Neural cell (in vitro differentiated cells): ENCODE measurements at regions not wholly inside any gene's neighbourhood (a gene's known extent, or its start where the extent isn't known, plus 50 kb on each side); places are given as distances from the start of the nearest gene placed in this dataset.

Experiments
- CTCF ChIP-seq: fragments of 450-650 bp; IDR thresholded peaks from 2 replicates; pipeline ENCODE4 v1.5.1; 2014; ENCODE audit warnings: antibody characterized with exemption, mild to moderate bottlenecking, moderate library complexity; ENCODE audit not compliant: poor library complexity, severe bottlenecking
- EZH2 ChIP-seq: fragments of 200-600, 300-800 bp; shearing (Covaris generic), sonication (generic); IDR thresholded peaks from 2 replicates; pipeline ENCODE4 v1.6.1; 2014; ENCODE audit warnings: antibody characterized with exemption, low read length, borderline replicate concordance, mild to moderate bottlenecking; ENCODE audit not compliant: insufficient read depth, poor library complexity, severe bottlenecking
- RAD21 ChIP-seq: fragments of 450-650 bp; conservative IDR thresholded peaks from 2 replicates; pipeline ENCODE4 v1.6.1; 2014; ENCODE audit warnings: antibody characterized with exemption, mild to moderate bottlenecking, moderate library complexity
- TAF1 ChIP-seq: IDR thresholded peaks from 2 replicates; pipeline ENCODE4 v1.6.1; 2012; ENCODE audit warnings: low read depth

- TF ChIP-seq CTCF (no peak), TAF1 (no peak), RAD21 (no peak), EZH2 (no peak)
Measured at GRCh38 chr6:169101036-169101805, 152.4 kb downstream of the THBS2 start.
